ENCODE measurements at regions not wholly inside any gene's neighbourhood (a gene's known extent, or its start where the extent isn't known, plus 50 kb on each side); places are given as distances from the start of the nearest gene placed in this dataset.

GRCh38 chr7:121744319-121744718 lies 128.6 kb upstream of the PTPRZ1 start:
- FAIRE-seq, result peak; percentile 43

GRCh38 chr7:121741896-121742295 lies 131.1 kb upstream of the PTPRZ1 start:
- dilution Hi-C loops (cut with MboI; ENCODE audit: extremely low pct_ligation_motif_present, low sequenced_read_pairs), result no loop called here
- DNase-seq (ENCODE audit: low read depth, low spot score) (peak; percentile 49), FAIRE-seq (peak; percentile 91)
- no peak for TF ChIP-seq CTCF (optimal IDR thresholded peaks at IDR 0.05 in 1 of 3, IDR thresholded peaks at IDR 0.05 in 1 of 3, conservative IDR thresholded peaks at IDR 0.05 in 1 of 3; ENCODE audit: extremely low read depth in 1 of 3, insufficient read depth in 2 of 3, low read length in 3 of 3)
- no peak for TF ChIP-seq EZH2 (IDR thresholded peaks at IDR 0.05; ENCODE audit: low read length)
- Histone ChIP-seq H3K27ac (ENCODE audit: control insufficient read depth, insufficient read depth, low read length) (peak overlapping the region; percentile 35), H3K9ac (ENCODE audit: control insufficient read depth, extremely low read depth, insufficient read depth, low read length) (no peak overlapping the region), H3K27me3 (ENCODE audit: control insufficient read depth, extremely low read depth, insufficient read depth, low read length) (no peaks in the 10 kb centered on the region), H3K4me1 (ENCODE audit: control insufficient read depth, extremely low read depth, insufficient read depth, low read length) (peaks cover 28% of the 10 kb centered on the region), H3K9me1 (ENCODE audit: control insufficient read depth, extremely low read depth, insufficient read depth, low read length) (no peaks in the 10 kb centered on the region), H2AFZ (ENCODE audit: control insufficient read depth, low read length) (no peak overlapping the region), H3K79me2 (ENCODE audit: control insufficient read depth, insufficient read depth, low read length) (no peaks in the 10 kb centered on the region), H3K9me3 (ENCODE audit: control insufficient read depth, low read depth, low read length) (no peaks in the 10 kb centered on the region), H3K4me3 (ENCODE audit: control insufficient read depth in 2 of 3, extremely low read depth in 1 of 3, insufficient read depth in 2 of 3, low read depth in 1 of 3, low read length in 3 of 3) (no peak overlapping the region), H3K4me2 (ENCODE audit: control insufficient read depth, extremely low read depth, insufficient read depth, low read depth, low read length) (no peak overlapping the region), H3K36me3 (ENCODE audit: control insufficient read depth in 2 of 2, extremely low read depth in 1 of 2, insufficient read depth in 2 of 2, low read length in 2 of 2) (no peaks in the 10 kb centered on the region), H4K20me1 (ENCODE audit: control insufficient read depth, extremely low read depth, insufficient read depth, low read length) (no peaks in the 10 kb centered on the region)

More at GRCh38 chr7:121744319-121744718, 128.6 kb upstream of the PTPRZ1 start:
- Histone ChIP-seq H3K27me3 (ENCODE audit: control insufficient read depth, extremely low read depth, insufficient read depth, low read length) (no peaks in the 10 kb centered on the region), H3K9ac (ENCODE audit: control insufficient read depth, extremely low read depth, insufficient read depth, low read length) (peak overlapping the region; percentile 22), H3K4me3 (ENCODE audit: control insufficient read depth in 2 of 3, extremely low read depth in 1 of 3, insufficient read depth in 2 of 3, low read depth in 1 of 3, low read length in 3 of 3) (no peak overlapping the region), H3K9me1 (ENCODE audit: control insufficient read depth, extremely low read depth, insufficient read depth, low read length) (no peaks in the 10 kb centered on the region), H2AFZ (ENCODE audit: control insufficient read depth, low read length) (peak overlapping the region; percentile 12), H3K36me3 (ENCODE audit: control insufficient read depth in 2 of 2, extremely low read depth in 1 of 2, insufficient read depth in 2 of 2, low read length in 2 of 2) (no peaks in the 10 kb centered on the region), H3K27ac (ENCODE audit: control insufficient read depth, insufficient read depth, low read length) (peak overlapping the region; percentile 83), H3K4me1 (ENCODE audit: control insufficient read depth, extremely low read depth, insufficient read depth, low read length) (peaks cover 33% of the 10 kb centered on the region), H3K79me2 (ENCODE audit: control insufficient read depth, insufficient read depth, low read length) (no peaks in the 10 kb centered on the region), H4K20me1 (ENCODE audit: control insufficient read depth, extremely low read depth, insufficient read depth, low read length) (no peaks in the 10 kb centered on the region), H3K4me2 (ENCODE audit: control insufficient read depth, extremely low read depth, insufficient read depth, low read depth, low read length) (peak overlapping the region; percentile 58), H3K9me3 (ENCODE audit: control insufficient read depth, low read depth, low read length) (no peaks in the 10 kb centered on the region)
- no peak for DNase-seq (ENCODE audit: low read depth, low spot score)
- TF ChIP-seq CTCF (optimal IDR thresholded peaks at IDR 0.05 in 1 of 3, IDR thresholded peaks at IDR 0.05 in 1 of 3, conservative IDR thresholded peaks at IDR 0.05 in 1 of 3; ENCODE audit: extremely low read depth in 1 of 3, insufficient read depth in 2 of 3, low read length in 3 of 3), result no peak
- TF ChIP-seq EZH2 (IDR thresholded peaks at IDR 0.05; ENCODE audit: low read length), result no peak
- dilution Hi-C loops (cut with MboI; ENCODE audit: extremely low pct_ligation_motif_present, low sequenced_read_pairs), result no loop called here

Data from keratinocyte (primary cell).